Omental fat pad (tissue), 3 donors: ENCODE measurements at regions not wholly inside any gene's neighbourhood (a gene's known extent, or its start where the extent isn't known, plus 50 kb on each side); places are given as distances from the start of the nearest gene placed in this dataset.

Source experiments
- ATAC-seq: fragments of 150-250 bp; one replicate; pipeline ENCODE4 v1.9.1; 2016; ENCODE audit warnings: mild to moderate bottlenecking, moderate library complexity; ENCODE audit not compliant: low FRiP score
- DNase-seq: peaks from one replicate; pipeline ENCODE4 v3.0.0-alpha.2; 2019; ENCODE audit warnings: low spot score
- TF ChIP-seq, protein P1 (sequence below), 3 donors: fragments of 450-650 bp; IDR thresholded peaks; one replicate each; pipeline ENCODE4 v1.5.1; 2016 to 2017; ENCODE audit warnings: antibody characterized with exemption in 3 of 3, mild to moderate bottlenecking in 3 of 3, moderate library complexity in 2 of 3

DNA sequence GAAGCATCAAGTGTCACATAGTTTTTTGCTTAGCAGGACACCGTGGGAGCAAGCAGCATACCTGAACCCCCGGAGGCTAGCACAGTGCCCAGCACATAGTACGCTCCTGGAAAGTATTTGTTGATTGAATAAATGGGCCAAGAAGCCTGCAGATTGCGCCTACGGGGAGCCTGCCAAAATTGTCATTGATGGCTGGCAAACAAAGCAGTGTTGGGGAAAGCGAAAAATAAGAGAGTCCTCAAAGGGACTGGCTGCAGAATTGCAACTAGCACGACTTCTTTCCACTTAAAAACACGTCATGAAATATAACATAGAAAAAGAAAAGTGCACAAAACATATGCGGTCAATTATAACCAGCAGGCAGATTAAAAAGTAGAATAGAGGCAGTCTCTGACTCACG, 125.2 kb upstream of the GALNT2 start:
- no peak for ATAC-seq
- TF ChIP-seq, protein P1, sequence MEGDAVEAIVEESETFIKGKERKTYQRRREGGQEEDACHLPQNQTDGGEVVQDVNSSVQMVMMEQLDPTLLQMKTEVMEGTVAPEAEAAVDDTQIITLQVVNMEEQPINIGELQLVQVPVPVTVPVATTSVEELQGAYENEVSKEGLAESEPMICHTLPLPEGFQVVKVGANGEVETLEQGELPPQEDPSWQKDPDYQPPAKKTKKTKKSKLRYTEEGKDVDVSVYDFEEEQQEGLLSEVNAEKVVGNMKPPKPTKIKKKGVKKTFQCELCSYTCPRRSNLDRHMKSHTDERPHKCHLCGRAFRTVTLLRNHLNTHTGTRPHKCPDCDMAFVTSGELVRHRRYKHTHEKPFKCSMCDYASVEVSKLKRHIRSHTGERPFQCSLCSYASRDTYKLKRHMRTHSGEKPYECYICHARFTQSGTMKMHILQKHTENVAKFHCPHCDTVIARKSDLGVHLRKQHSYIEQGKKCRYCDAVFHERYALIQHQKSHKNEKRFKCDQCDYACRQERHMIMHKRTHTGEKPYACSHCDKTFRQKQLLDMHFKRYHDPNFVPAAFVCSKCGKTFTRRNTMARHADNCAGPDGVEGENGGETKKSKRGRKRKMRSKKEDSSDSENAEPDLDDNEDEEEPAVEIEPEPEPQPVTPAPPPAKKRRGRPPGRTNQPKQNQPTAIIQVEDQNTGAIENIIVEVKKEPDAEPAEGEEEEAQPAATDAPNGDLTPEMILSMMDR (IDR thresholded peaks at IDR 0.05): no peak
- no peak for DNase-seq

GRCh38 chr1:229942501-229942900, 124.5 kb upstream of the GALNT2 start:
- no peak for DNase-seq
- no peak for ATAC-seq
- TF ChIP-seq, protein P1 (IDR thresholded peaks at IDR 0.05): no peak

DNA sequence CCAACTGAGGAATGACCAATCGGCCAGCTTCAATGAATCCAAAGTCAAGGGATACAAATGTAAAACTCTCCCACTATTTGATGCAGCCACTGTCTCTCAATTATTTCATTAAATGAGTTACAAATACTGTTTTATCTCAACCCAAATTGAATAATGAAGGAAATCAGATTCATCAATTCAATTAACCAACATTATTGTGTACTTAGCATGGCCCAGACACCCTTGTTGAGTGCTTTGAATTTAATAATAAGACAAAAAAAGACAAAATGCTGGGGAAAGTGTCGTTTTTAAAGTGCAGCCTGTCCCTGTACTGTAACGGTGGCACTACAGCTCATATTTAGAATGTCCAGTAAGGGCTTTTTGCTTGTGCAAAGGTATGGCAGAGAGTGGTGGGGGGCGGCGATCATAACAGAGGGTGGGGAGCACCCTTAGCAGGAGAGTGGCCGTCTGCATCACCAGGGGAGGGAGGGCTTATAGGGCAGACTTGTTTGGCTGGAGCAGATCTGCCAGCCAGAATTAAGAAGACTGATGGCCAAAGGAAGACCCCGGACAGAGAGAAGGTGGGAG, 123.8 kb upstream of the GALNT2 start:
- DNase-seq (no peak), ATAC-seq (no peak)
- TF ChIP-seq, protein P1 (IDR thresholded peaks at IDR 0.05): no peak

DNA sequence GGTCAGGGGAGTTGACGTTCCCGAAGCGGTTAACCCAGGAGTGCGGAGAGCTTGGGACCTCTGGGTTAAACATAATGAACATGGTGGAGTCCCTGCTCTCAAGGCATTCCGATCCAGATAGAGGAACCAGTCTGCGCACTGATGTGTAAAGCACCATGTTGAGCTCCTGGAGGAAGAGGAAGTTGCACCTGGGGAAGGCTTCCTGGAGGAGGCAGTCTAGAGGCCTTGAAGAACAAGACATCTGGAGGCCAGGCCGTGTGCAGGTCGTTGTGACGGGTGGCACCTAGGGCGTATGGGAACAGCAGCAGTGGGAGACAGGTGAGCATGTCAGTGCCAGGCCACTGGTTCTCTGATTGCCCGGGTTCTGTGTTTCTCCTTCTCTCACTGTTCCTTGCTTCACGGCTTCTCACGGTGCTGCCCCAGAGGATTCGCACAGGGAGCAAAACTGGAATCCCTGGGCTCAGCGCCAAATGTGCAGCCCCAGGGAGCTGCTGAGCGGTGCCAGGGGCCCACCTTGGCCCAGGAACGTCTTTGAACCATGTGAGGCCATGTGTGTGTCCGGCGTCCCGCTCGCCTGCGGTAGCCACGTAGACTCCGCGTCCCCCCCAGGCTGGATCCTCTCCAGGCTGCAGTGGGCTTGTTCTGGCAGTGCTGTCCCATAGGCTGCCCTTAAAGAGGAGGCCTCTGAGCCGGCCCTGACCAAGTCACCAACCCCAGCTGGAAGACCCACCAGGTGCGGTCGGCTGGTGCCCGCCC, 122.9 kb upstream of the GALNT2 start:
- ATAC-seq (peak; percentile 5), DNase-seq (no peak)
- TF ChIP-seq, protein P1 (IDR thresholded peaks at IDR 0.05): no peak

- DNase-seq (no peak), ATAC-seq (no peak)
- TF ChIP-seq, protein P1 (IDR thresholded peaks at IDR 0.05): no peak
Measured at GRCh38 chr1:229945795-229946194, 121.2 kb upstream of the GALNT2 start.

DNA sequence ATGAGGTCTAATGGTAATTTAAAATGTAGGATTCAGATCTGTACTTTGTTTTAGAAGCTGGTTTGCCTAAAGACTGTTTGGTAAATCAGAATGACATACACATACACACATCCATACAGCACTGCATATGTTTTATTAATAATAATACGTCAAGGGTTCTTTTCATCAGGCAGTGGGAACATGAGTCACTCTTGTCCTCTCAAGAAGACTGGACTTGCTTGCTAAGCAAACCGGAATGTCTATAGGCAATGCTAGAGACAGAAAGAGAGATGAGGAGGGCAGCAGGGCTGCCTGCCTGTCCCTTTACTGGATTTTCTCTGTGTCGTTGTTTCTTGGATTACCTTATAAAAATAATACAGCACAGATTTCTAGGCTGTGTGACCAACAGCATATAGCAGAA, 119.1 kb upstream of the GALNT2 start:
- DNase-seq (no peak), ATAC-seq (no peak)
- TF ChIP-seq, protein P1 (IDR thresholded peaks at IDR 0.05): no peak

DNA sequence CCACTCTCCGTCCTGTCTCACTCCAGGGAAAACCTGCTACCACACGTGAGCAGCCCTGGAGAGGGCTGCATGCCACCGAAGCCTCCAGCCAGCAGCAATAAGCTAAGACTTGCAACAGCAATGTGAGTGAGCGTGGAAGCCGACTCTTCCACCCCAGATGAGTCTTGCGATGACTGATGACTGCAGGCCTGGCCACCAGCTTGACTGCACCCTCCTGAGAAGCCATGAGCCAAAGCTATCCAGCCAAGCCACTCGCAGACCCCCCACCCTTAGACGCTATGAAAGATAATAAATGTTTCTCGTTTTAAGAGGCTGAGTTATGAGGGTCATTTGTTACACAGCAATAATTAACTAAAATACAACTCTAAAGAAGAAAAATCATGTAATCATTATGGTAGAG, 118.6 kb upstream of the GALNT2 start:
- no peak for DNase-seq
- no peak for ATAC-seq
- TF ChIP-seq, protein P1 (IDR thresholded peaks at IDR 0.05): no peak
